Fibroblast of lung (primary cell): ENCODE measurements at regions not wholly inside any gene's neighbourhood (a gene's known extent, or its start where the extent isn't known, plus 50 kb on each side); places are given as distances from the start of the nearest gene placed in this dataset.

Experiments
- CTCF ChIP-seq, 2 donors: IDR thresholded peaks in 1 of 2; conservative IDR thresholded peaks in 1 of 2; 1 replicate in 1 of 2; 2 replicates in 1 of 2; pipeline ENCODE4 v1.5.1; 2011 to 2012; ENCODE audit warnings: low read length in 2 of 2, control low read depth in 1 of 2, inconsistent platforms in 1 of 2, low read depth in 1 of 2, mild to moderate bottlenecking in 1 of 2
- EZH2 ChIP-seq: IDR thresholded peaks from 2 replicates; pipeline ENCODE4 v1.5.1; 2012; ENCODE audit warnings: low read length, control low read depth, mild to moderate bottlenecking; ENCODE audit errors: missing control alignments

- TF ChIP-seq CTCF (conservative IDR thresholded peaks at IDR 0.05 in 1 of 2, IDR thresholded peaks at IDR 0.05 in 1 of 2; ENCODE audit: low read depth in 1 of 2, low read length in 2 of 2), result no peak
- no peak for TF ChIP-seq EZH2
Measured at GRCh38 chr12:76268267-76268666, 79.9 kb downstream of the BBS10 start.
